ENCODE measurements at regions not wholly inside any gene's neighbourhood (a gene's known extent, or its start where the extent isn't known, plus 50 kb on each side); places are given as distances from the start of the nearest gene placed in this dataset.

DNA sequence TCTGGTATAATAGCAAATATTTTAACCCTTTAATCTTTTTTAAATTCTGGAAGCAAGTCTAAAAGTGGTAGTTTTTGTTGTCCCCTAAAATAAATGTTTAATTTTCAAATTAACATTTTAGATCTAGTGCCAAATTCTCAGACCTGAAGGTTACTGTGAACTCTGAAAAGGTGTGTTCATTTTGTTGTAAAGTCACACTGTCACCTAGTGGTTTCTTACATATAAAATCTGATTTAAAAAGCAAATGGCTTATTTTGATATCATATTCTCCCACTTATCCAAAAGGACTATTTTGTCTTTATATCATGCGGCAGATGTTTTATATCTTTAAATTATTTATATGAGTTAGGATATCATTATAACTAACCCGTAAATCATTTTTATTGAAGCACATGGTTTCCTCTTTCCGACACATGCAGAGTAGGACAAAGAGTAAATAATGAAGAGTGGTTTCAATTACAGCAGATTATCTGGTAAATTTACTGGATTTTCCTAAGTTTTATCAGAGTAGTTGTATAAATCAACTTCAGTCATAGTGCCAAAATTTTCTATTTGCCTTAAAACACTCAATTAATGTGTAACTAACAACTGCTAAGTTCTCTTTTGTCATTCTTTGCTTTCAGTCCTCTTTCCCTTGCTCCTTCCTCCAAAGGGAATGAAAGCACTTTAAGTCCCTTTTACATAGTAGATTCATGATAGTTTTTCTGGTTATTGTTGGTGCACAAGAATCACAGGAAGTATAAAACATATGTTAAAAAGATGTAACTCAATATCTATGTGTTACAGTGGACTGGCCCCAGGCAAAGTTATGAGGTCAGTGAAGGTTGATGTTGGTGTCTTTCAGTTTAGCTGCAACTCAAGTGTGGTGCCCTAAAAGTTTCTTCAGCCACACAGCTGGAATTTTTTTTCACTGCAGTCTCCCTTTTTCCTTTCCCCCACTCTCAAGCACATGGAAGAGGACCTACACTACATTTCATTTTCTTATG lies 189.6 kb downstream of the COX7C start:
- no peak overlapping the region for H3K4me3 ChIP-seq (ENCODE audit: low read depth, low read length)
- no peak for DNase-seq (ENCODE audit: low read depth)
- TF ChIP-seq CTCF (IDR thresholded peaks at IDR 0.05; ENCODE audit: low read depth, low read length, missing control alignments), result no peak

DNA sequence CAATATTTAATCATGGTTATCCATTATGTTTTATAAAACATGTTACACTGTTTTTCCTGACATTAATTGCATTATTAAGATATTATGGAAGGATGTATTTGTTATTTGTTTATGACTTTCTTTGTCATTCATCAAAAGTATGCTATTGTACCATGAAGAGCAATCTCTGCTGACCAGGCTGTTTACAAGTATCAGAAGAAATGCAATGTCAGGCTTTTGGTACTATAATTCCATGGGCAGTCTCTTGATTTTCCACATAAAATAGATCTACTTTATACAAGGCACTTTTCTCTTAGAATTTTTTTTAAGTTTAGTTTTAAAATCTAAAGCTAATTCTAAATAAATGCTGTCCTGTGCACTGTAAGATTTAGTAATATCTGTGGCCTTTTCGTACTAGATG lies 196.6 kb downstream of the COX7C start:
- no peak overlapping the region for H3K4me3 ChIP-seq (ENCODE audit: low read depth, low read length)
- TF ChIP-seq CTCF (IDR thresholded peaks at IDR 0.05; ENCODE audit: low read depth, low read length, missing control alignments), result no peak
- no peak for DNase-seq (ENCODE audit: low read depth)

GRCh38 chr5:86814907-86815306 lies 197.2 kb downstream of the COX7C start:
- H3K4me3 ChIP-seq (ENCODE audit: low read depth, low read length), result no peak overlapping the region
- no peak for TF ChIP-seq CTCF (IDR thresholded peaks at IDR 0.05; ENCODE audit: low read depth, low read length, missing control alignments)
- DNase-seq (ENCODE audit: low read depth), result no peak

GRCh38 chr5:86824637-86825036 lies 206.9 kb downstream of the COX7C start:
- H3K4me3 ChIP-seq (ENCODE audit: low read depth, low read length), result no peak overlapping the region
- no peak for DNase-seq (ENCODE audit: low read depth)
- TF ChIP-seq CTCF (IDR thresholded peaks at IDR 0.05; ENCODE audit: low read depth, low read length, missing control alignments), result no peak

DNA sequence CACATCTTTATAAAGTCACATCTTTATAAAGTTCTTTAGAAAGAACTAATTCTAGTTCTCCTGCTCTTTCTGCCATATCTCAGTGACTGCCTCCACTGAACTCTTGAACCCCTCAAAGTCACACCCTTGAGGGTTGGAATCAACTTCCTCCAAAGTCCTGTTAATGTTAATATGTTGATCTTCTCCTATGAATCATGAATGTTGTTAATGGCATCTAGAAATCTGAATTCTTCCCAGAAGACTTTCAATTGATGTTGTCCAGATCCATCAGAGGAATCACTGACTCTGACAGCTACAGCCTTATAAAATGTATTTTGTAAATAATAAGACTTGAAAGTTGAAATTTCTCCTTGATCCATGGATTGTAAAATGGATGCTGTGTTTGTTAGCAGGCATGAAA lies 213.4 kb downstream of the COX7C start:
- no peak for TF ChIP-seq CTCF (IDR thresholded peaks at IDR 0.05; ENCODE audit: low read depth, low read length, missing control alignments)
- no peak for DNase-seq (ENCODE audit: low read depth)
- H3K4me3 ChIP-seq (ENCODE audit: low read depth, low read length), result no peak overlapping the region

DNA sequence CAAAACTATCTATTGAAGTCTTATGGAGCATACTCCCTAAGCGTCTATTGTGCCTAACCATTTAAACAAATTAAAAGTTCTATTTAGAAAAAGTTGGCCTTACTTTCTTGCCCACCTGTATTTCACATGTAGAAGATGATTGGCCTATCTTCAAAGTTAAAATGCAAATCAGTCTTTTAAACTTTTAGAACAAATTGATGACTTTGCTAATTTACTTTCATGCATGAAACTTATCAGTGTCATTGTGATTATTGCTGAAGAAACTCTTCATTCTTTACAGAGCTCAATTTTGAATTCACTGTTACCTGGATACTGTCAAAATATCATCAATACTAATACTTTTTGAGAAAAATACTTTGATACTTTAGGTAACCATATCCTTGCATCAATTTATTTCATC lies 216.1 kb downstream of the COX7C start:
- TF ChIP-seq CTCF (IDR thresholded peaks at IDR 0.05; ENCODE audit: low read depth, low read length, missing control alignments), result no peak
- no peak overlapping the region for H3K4me3 ChIP-seq (ENCODE audit: low read depth, low read length)
- no peak for DNase-seq (ENCODE audit: low read depth)

DNA sequence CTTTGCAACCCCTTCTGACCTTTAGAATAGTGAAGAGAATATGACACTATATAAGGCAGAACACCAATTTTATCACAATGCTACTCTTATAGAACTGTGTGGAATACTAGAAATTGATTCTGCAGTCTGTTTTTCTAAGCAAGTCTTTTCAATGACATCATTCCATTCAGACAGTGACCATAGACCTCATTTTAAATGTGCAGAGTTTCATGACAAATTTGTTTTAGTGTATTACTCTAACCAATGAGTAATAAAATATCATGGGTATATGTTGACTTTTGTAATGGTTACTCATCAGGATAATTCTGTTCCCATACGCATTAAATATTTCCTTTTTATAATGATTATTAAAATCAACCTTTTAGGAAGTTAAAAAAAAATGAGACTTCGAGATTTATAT lies 219.9 kb downstream of the COX7C start:
- TF ChIP-seq CTCF (IDR thresholded peaks at IDR 0.05; ENCODE audit: low read depth, low read length, missing control alignments), result no peak
- no peak overlapping the region for H3K4me3 ChIP-seq (ENCODE audit: low read depth, low read length)
- DNase-seq (ENCODE audit: low read depth), result no peak

Measured in GM12864 (cell line).